ENCODE measurements at regions not wholly inside any gene's neighbourhood (a gene's known extent, or its start where the extent isn't known, plus 50 kb on each side); places are given as distances from the start of the nearest gene placed in this dataset.

DNA sequence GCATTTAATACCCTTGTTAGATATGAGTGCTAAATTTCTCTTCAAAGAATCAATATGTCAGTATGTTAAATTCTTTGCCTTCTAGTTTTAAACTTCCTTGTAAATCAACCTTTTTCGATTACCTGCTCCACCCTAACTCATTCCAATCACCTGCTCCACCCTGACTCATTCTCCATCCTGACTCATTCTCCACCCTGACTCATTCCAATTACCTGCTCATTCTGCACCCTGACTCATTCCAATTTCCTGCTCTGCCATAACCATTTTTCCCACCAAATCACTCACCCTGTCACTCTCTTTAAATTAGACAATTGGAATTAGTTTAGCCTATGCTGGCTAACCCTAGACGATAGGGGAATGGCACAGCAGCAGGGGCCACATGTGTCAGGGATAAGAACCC lies 519.5 kb upstream of the LRRC4C start:
- no peak for DNase-seq (ENCODE audit: low spot score)

DNA sequence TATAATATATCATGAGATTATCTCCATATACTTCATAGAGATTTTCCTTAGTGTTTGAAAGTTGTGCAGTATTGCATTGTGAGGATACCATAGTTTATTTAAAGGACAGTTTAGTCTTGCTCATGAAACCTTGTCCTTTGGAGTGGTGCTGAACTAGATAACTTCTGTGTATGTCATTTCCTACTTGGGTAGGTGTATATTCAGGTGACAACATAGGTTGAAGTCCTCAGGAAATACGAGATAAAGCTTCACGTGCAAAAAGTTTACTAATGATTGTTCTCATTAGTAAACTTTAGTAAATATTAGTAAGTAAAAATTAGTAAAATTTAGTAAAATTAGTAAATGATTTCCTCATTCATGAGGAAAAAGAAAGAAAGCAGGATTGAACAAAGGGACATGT lies 521.3 kb upstream of the LRRC4C start:
- no peak for DNase-seq (ENCODE audit: low spot score)

DNA sequence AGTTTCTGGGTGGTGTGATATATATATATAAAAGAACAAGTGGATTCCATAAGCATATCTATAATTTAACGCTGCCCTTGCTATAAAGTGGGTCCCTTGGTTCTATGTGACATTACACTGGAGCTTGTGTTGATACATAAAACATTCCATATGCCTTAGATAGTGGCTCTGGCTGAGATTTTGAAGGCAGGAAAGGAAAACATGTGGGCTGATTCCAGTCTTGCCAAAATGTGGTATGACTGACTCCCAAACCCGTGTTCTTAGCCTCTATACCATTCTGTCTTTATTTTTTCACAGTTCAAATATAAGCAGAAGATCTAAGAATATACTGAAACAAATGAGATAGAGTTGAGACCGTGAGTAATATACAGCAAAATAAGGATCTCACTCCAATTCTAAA lies 522.8 kb upstream of the LRRC4C start:
- DNase-seq (ENCODE audit: low spot score): no peak

GRCh38 chr11:41982975-41983374 lies 523.5 kb upstream of the LRRC4C start:
- no peak for DNase-seq (ENCODE audit: low spot score)

DNA sequence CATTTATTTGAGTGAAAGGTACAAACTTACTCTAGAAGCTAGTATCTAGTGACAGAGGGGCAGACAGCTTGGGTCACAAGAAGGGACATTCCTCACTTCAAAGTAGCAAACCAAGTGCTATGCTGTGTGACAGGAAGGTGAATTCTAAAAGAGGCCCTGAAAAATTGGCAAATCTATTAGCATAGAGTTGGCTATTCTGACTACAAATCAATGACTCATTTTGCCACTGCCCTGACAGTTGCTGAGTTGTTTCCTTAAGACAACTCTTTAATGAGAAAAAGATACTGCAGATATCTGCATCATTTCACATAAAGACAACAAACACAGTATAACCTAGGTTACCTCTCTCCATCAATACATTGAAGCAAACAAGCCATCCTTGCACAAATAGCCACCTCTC lies 524.0 kb upstream of the LRRC4C start:
- no peak for DNase-seq (ENCODE audit: low spot score)

DNA sequence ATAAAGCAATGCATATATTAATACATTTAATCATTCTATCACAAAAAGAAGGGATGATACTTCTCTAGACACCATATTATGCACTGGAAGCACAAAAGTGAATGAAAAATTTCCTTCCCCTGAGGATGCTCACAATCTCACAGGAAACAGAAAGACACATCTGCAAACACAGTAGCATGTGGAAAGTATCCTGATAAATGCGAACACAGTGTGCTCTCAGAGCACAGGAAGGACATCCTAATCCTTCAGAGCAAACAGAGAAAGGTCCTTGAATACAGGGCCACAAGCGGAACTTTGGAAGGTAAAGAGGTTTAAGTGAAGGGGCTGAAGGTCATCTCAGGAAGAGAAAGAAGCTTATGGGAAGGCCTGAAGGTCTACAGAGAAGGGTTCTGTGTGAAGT lies 524.6 kb upstream of the LRRC4C start:
- DNase-seq (ENCODE audit: low spot score): no peak

DNA sequence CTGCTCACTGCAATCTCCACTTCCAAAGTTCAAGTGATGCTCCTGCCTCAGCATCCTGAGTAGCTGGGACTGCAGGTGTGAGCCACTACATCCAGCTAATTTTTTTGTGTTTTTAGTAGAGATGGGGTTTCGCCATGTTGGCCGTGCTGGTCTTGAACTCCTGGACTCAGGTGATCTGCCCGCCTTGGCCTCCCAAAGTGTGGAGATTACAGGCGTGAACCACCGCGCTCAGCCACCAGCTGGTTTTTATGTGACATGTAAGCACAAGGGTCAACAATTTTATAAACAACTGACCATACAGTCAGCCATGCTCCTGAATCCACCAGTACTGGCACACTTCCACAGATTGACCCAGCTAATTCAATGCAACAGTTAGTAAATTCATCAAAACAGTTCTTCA lies 526.3 kb upstream of the LRRC4C start:
- no peak for DNase-seq (ENCODE audit: low spot score)

GRCh38 chr11:41988951-41989572 lies 529.6 kb upstream of the LRRC4C start:
- DNase-seq (ENCODE audit: low spot score): no peak

- no peak for DNase-seq (ENCODE audit: low spot score)
Measured at GRCh38 chr11:41989823-41990380, 530.5 kb upstream of the LRRC4C start.

DNA sequence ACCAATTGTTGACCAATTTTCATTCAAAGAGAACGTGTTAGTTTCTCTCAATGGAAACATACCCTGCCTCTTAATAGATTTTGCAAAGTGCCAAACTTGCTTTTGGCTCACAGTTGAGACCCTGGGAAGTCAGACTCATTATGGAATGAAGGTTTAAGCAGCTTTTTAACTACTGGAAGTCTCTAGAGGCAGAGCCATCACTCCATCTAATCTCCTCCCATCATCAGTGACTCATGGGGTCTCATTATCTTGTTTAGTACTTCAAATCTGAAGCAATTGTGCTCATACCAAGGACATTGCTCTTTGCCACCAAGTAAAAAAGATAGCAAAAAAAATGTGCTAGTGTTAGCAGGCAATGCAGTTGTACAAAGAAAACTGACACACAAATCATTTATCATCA lies 537.1 kb upstream of the LRRC4C start:
- DNase-seq (ENCODE audit: low spot score): no peak

- DNase-seq (ENCODE audit: low spot score): no peak
Measured at GRCh38 chr11:41997844-41998401, 538.5 kb upstream of the LRRC4C start.

- DNase-seq (ENCODE audit: low spot score): no peak
Measured at GRCh38 chr11:41999066-41999465, 539.6 kb upstream of the LRRC4C start.

DNA sequence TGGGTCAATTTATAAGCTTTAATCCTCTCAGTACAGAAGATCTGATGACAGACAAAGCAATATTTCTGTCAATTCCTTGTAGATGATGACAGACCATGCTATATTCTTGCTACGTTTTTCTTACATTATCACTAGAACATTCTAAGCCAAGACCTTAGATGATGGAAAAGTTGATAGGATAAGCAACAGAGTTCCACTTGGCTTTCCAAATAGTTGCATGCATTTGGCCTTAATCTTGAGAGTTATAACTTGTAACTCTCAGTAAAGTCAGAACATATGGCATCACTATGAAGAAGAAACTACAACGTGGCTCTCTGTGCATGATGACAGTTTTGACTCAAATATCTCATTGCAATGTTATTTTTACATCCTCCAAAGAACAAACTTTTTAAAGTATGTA lies 544.3 kb upstream of the LRRC4C start:
- DNase-seq (ENCODE audit: low spot score): no peak

DNA sequence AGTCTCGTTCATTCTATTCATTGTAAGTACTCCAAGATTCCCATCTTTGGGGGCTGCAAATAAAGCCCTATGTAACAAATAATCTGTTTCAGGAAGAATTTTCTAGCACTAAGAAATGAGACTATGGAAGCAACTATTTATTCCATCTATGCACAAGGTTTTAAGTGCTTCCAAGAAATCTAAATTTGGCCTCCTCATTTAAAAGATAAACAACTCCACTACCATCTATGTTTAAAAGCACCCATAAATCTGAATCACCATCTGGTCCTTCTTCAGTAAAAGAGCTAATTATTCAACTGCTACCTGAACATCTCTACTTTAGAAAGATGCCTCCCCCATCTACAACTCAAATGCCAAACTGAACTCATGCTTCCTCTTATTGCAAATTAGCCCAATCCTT lies 547.3 kb upstream of the LRRC4C start:
- DNase-seq (ENCODE audit: low spot score): no peak

DNA sequence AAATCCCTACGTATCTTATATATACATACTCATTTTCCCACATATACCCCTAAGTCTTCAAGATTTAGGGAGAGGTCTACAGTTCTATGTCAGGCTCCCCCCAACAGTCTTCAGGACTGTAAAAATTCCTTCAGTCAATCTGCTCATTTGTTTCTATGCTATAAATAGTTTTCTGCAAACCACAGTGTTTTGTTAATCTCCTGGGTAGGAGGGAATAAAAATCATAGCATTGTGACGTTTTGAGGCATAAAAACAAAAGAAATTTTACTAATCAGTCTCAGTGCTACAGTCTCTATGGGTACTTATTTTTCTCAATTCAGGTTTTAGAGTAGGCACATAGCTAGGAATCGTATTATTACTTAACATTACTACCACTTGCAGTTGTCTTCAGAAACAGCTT lies 552.8 kb upstream of the LRRC4C start:
- DNase-seq (ENCODE audit: low spot score): no peak

GRCh38 chr11:42013656-42014201 lies 554.3 kb upstream of the LRRC4C start:
- DNase-seq (ENCODE audit: low spot score): no peak

GRCh38 chr11:42021911-42022310 lies 562.5 kb upstream of the LRRC4C start:
- no peak for DNase-seq (ENCODE audit: low spot score)

DNA sequence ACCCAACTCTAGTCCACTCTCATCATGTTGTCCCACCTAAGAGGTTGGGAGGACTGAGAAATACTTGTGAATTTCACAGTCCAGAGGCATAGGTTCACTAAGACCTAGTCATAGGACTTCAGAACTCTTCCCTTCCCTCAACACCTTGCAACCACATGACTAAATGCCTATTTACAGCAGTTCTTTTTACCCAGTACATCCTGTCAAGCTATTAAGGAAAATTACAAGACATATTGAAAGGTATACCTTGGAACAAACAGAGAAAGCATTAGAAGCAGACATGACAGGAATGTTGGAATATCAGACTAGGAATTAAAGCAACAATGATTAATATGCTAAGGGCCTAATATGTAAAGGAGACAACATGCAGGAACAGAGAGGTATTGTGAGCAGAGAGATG lies 563.8 kb upstream of the LRRC4C start:
- DNase-seq (ENCODE audit: low spot score): no peak

DNA sequence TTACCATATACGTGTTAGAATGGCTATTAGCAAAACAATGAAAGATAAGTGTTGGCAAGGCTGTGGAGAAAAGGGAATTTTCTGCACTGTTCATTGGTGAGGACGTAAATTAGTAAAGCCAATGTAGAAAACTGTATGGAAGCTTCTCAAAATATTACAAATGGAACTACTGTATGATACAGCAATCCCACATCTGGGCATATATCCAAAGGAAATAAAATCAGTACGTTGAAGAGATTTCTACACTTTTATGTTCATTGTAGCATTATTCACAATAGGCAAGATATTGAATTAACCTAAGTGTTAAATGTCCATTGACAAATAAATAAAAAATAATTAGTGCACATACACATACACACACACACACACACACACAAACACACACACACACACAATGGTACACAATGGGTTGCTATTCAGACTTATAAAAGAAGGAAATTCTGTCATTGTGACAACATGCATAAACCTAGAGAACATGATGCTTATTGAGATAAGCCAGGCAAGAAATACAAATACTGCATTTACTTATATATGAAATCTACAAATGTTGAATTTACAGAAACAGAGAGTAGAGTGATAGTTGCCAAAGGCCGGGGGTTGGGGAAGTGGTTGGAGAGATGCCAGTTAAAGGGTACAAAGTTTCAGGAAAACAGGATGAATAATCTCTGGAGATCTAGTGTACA lies 565.8 kb upstream of the LRRC4C start:
- no peak for DNase-seq (ENCODE audit: low spot score)

- no peak for DNase-seq (ENCODE audit: low spot score)
Measured at GRCh38 chr11:42034826-42035225, 575.4 kb upstream of the LRRC4C start.

DNA sequence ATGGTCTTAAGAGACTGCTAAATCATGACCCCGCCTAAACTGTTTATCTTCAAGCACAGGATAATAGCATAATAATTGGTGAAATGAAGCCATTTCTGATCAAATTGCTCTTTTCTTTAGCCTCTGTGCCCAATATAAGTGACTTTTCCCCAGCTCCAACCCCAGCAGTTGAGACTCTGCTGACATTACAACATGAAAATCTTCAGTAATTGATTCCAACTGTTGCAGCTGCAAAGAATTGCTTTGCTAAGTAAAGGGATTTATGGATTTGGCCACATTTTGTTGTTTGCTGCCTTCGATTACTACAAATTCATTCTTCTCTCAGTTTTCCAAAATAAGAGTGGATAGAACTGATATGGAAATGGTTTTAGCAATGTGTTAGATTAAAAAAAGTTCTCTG lies 576.7 kb upstream of the LRRC4C start:
- DNase-seq (ENCODE audit: low spot score): no peak

GRCh38 chr11:42043312-42043711 lies 583.9 kb upstream of the LRRC4C start:
- no peak for DNase-seq (ENCODE audit: low spot score)
